Neural cell (in vitro differentiated cells): ENCODE measurements at regions not wholly inside any gene's neighbourhood (a gene's known extent, or its start where the extent isn't known, plus 50 kb on each side); places are given as distances from the start of the nearest gene placed in this dataset.

Experiments
- H2AFZ ChIP-seq: fragments of 200-600, 300-800 bp; sonication (generic), shearing (Covaris generic); 2 replicates; pipeline ENCODE4 v1.6.0; 2014; ENCODE audit warnings: low read depth, mild to moderate bottlenecking, antibody characterized with exemption, low read length, moderate library complexity
- H3F3A ChIP-seq: fragments of 200-600 bp; shearing (Covaris generic); 2 replicates; pipeline ENCODE4 v1.6.1; 2016; ENCODE audit warnings: mild to moderate bottlenecking, moderate library complexity, mixed read lengths, antibody characterized with exemption, low read length; ENCODE audit not compliant: insufficient read depth, poor library complexity, severe bottlenecking
- H3K27ac ChIP-seq: fragments of 200-600, 300-800 bp; sonication (generic), shearing (Covaris generic); 2 replicates; pipeline ENCODE4 v1.5.1; 2014; ENCODE audit warnings: mild to moderate bottlenecking, low read length, moderate library complexity
- H3K27me3 ChIP-seq: fragments of 300-800, 200-600 bp; sonication (generic), shearing (Covaris generic); 2 replicates; pipeline ENCODE4 v1.6.0; 2014; ENCODE audit warnings: mild to moderate bottlenecking, low read depth, low read length, moderate library complexity; ENCODE audit not compliant: insufficient read depth
- H3K36me3 ChIP-seq: fragments of 300-800, 200-600 bp; sonication (generic), shearing (Covaris generic); 2 replicates; pipeline ENCODE4 v1.5.1; 2014; ENCODE audit warnings: mild to moderate bottlenecking, antibody characterized with exemption, low read length, moderate library complexity; ENCODE audit not compliant: insufficient read depth
- H3K4me2 ChIP-seq: fragments of 300-800, 200-600 bp; sonication (generic), shearing (Covaris generic); 2 replicates; pipeline ENCODE4 v1.6.0; 2014; ENCODE audit warnings: mild to moderate bottlenecking, low read length
- H3K4me3 ChIP-seq: fragments of 300-800, 200-600 bp; sonication (generic), shearing (Covaris generic); 2 replicates; pipeline ENCODE4 v1.5.1; 2014; ENCODE audit warnings: mild to moderate bottlenecking, low read length, moderate library complexity
- H3K79me2 ChIP-seq: fragments of 200-600 bp; shearing (Covaris generic); replicated peaks from 2 replicates; pipeline ENCODE4 v1.6.0; 2014; ENCODE audit warnings: mild to moderate bottlenecking, low read length, moderate library complexity; ENCODE audit not compliant: insufficient read depth
- H3K9ac ChIP-seq: fragments of 300-800, 200-600 bp; sonication (generic), shearing (Covaris generic); 2 replicates; pipeline ENCODE4 v1.6.1; 2016; ENCODE audit warnings: mild to moderate bottlenecking, low read length, mixed read lengths
- H3K9me2 ChIP-seq: fragments of 200-600 bp; shearing (Covaris generic); 2 replicates; pipeline ENCODE4 v1.6.1; 2016; ENCODE audit warnings: mild to moderate bottlenecking, low read length, mixed read lengths; ENCODE audit not compliant: insufficient read depth
- H3K9me3 ChIP-seq: fragments of 200-600, 300-800 bp; sonication (generic), shearing (Covaris generic); 2 replicates; pipeline ENCODE4 v1.6.1; 2016; ENCODE audit warnings: mild to moderate bottlenecking, mixed run types, low read length, moderate library complexity, mixed read lengths
- H4K20me1 ChIP-seq: fragments of 200-600 bp; shearing (Covaris generic); 2 replicates; pipeline ENCODE4 v1.6.1; 2016; ENCODE audit warnings: mild to moderate bottlenecking, mixed run types; ENCODE audit not compliant: insufficient read depth
- CTCF ChIP-seq: fragments of 450-650 bp; IDR thresholded peaks from 2 replicates; pipeline ENCODE4 v1.5.1; 2014; ENCODE audit warnings: antibody characterized with exemption, mild to moderate bottlenecking, moderate library complexity; ENCODE audit not compliant: poor library complexity, severe bottlenecking
- EP300 ChIP-seq: fragments of 450-650 bp; conservative IDR thresholded peaks from 2 replicates; pipeline ENCODE4 v1.6.1; 2014; ENCODE audit warnings: antibody characterized with exemption, mild to moderate bottlenecking, moderate library complexity; ENCODE audit not compliant: poor library complexity, severe bottlenecking
- EZH2 ChIP-seq: fragments of 200-600, 300-800 bp; shearing (Covaris generic), sonication (generic); IDR thresholded peaks from 2 replicates; pipeline ENCODE4 v1.6.1; 2014; ENCODE audit warnings: antibody characterized with exemption, low read length, borderline replicate concordance, mild to moderate bottlenecking; ENCODE audit not compliant: insufficient read depth, poor library complexity, severe bottlenecking
- MXI1 ChIP-seq: fragments of 450-650 bp; conservative IDR thresholded peaks from 2 replicates; pipeline ENCODE4 v1.6.1; 2014; ENCODE audit warnings: antibody characterized with exemption, mild to moderate bottlenecking; ENCODE audit not compliant: poor library complexity, severe bottlenecking
- POLR2AphosphoS5 ChIP-seq: IDR thresholded peaks from 2 replicates; pipeline ENCODE4 v1.6.1; 2012
- RAD21 ChIP-seq: fragments of 450-650 bp; conservative IDR thresholded peaks from 2 replicates; pipeline ENCODE4 v1.6.1; 2014; ENCODE audit warnings: antibody characterized with exemption, mild to moderate bottlenecking, moderate library complexity
- REST ChIP-seq: IDR thresholded peaks from 2 replicates; pipeline ENCODE4 v1.6.1; 2012; ENCODE audit warnings: borderline replicate concordance
- SMC3 ChIP-seq: fragments of 450-650 bp; conservative IDR thresholded peaks from 2 replicates; pipeline ENCODE4 v1.6.1; 2014; ENCODE audit warnings: antibody characterized with exemption, mild to moderate bottlenecking, moderate library complexity; ENCODE audit not compliant: poor library complexity
- TAF1 ChIP-seq: IDR thresholded peaks from 2 replicates; pipeline ENCODE4 v1.6.1; 2012; ENCODE audit warnings: low read depth

DNA sequence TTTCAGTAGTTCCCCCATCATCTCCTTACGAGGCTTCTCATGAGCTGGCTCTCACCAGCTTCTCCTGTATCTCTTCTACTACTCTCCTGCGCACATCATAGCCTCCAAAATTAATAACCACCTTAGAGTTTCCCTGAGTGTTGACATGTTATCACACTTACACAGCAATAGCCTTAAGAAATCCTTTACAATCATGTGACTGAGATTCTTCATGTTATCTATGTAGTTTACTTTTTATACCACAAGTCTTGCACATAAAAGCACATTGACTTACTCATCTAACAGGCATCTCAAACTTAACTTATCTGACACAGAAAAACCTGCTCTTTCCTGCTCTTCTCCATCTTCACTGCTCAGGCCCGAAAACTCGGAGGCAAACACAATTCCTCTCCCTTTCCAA is 103.7 kb upstream of the TAB2 start:
- no peak overlapping the region for H3K9ac ChIP-seq
- H3F3A ChIP-seq: no peaks in the 10 kb centered on the region
- TF ChIP-seq SMC3 (no peak), REST (no peak), EP300 (no peak), POLR2AphosphoS5 (no peak), TAF1 (no peak), EZH2 (no peak), CTCF (no peak), MXI1 (no peak), RAD21 (no peak)
- H4K20me1 ChIP-seq: no peaks in the 10 kb centered on the region
- no peak overlapping the region for H2AFZ ChIP-seq
- H3K79me2 ChIP-seq: no peaks in the 10 kb centered on the region
- H3K9me2 ChIP-seq: no peaks in the 10 kb centered on the region
- no peaks in the 10 kb centered on the region for H3K9me3 ChIP-seq
- no peak overlapping the region for H3K27ac ChIP-seq
- H3K4me2 ChIP-seq: no peak overlapping the region
- H3K36me3 ChIP-seq: no peaks in the 10 kb centered on the region
- no peak overlapping the region for H3K4me3 ChIP-seq
- no peaks in the 10 kb centered on the region for H3K27me3 ChIP-seq

DNA sequence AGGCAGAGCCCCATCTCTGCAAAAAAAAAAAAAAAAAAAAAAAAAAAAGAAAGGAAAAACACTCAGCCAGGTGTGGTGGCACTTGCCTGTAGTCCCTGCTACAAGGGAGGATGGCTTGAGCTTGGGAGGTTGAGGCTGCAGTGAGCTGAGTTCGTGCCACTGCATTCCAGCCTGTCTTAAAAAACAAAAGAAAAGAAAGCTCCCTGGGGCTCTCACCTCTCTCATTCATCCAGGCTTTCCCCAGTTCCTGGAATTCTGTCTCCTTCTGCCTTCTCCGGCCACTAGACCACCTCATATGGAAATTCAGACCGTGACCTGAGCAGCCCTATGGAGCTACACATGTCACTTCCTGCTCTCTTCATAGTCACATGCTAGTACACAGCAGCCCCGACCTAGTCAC is 101.1 kb upstream of the TAB2 start:
- Histone ChIP-seq H3K27ac (no peak overlapping the region), H4K20me1 (no peaks in the 10 kb centered on the region)
- TF ChIP-seq REST (no peak), EZH2 (no peak), EP300 (no peak), POLR2AphosphoS5 (no peak), RAD21 (no peak), CTCF (no peak), MXI1 (no peak), SMC3 (no peak), TAF1 (no peak)

More for the DNA sequence above, 101.1 kb upstream of the TAB2 start:
- Histone ChIP-seq H3K4me2 (no peak overlapping the region), H3F3A (no peaks in the 10 kb centered on the region), H3K9ac (no peak overlapping the region), H3K9me2 (no peaks in the 10 kb centered on the region), H2AFZ (no peak overlapping the region), H3K9me3 (no peaks in the 10 kb centered on the region), H3K4me3 (no peak overlapping the region), H3K79me2 (no peaks in the 10 kb centered on the region), H3K36me3 (no peaks in the 10 kb centered on the region), H3K27me3 (no peaks in the 10 kb centered on the region)
